Umbilical cord (tissue), 1 donor: ENCODE measurements at regions not wholly inside any gene's neighbourhood (a gene's known extent, or its start where the extent isn't known, plus 50 kb on each side); places are given as distances from the start of the nearest gene placed in this dataset.
A peak's percentile ranks its signal among the peaks of the same experiment; 100 is the strongest.

ENCODE experiments used
- DNase-seq: peaks from one replicate; pipeline ENCODE4 v3.0.0-alpha.2; 2015; ENCODE audit warnings: low spot score

GRCh38 chr18:42617221-42617620 is 498.3 kb downstream of the RIT2 start:
- DNase-seq, result no peak

GRCh38 chr18:42619771-42620170 is 495.7 kb downstream of the RIT2 start:
- DNase-seq, result no peak

- DNase-seq, result peak; percentile 28
Observed at GRCh38 chr18:42620657-42621056, 494.8 kb downstream of the RIT2 start.

- DNase-seq, result no peak
Observed at GRCh38 chr18:42623935-42624334, 491.6 kb downstream of the RIT2 start.

- peak; percentile 23 for DNase-seq
Observed at GRCh38 chr18:42632801-42633200, 482.7 kb downstream of the RIT2 start.

- peak; percentile 45 for DNase-seq
Observed at GRCh38 chr18:42635378-42636048, 480.0 kb downstream of the RIT2 start.

- peak; percentile 25 for DNase-seq
Observed at GRCh38 chr18:42636309-42636708, 479.2 kb downstream of the RIT2 start.

- DNase-seq, result no peak
Observed at GRCh38 chr18:42640160-42640559, 475.3 kb downstream of the RIT2 start.

- DNase-seq, result no peak
Observed at GRCh38 chr18:42641996-42642395, 473.5 kb downstream of the RIT2 start.

- DNase-seq, result peak; percentile 30
Observed at GRCh38 chr18:42644729-42645131, 470.8 kb downstream of the RIT2 start.

- no peak for DNase-seq
Observed at GRCh38 chr18:42649331-42650035, 466.0 kb downstream of the RIT2 start.

GRCh38 chr18:42654556-42654955 is 460.9 kb downstream of the RIT2 start:
- no peak for DNase-seq

- DNase-seq, result no peak
Observed at GRCh38 chr18:42657551-42657950, 457.9 kb downstream of the RIT2 start.

- no peak for DNase-seq
Observed at GRCh38 chr18:42658171-42658570, 457.3 kb downstream of the RIT2 start.

GRCh38 chr18:42659187-42659586 is 456.3 kb downstream of the RIT2 start:
- DNase-seq, result peak; percentile 1

- DNase-seq, result no peak
Observed at GRCh38 chr18:42670860-42671259, 444.6 kb downstream of the RIT2 start.

- no peak for DNase-seq
Observed at GRCh38 chr18:42675810-42676209, 439.7 kb downstream of the RIT2 start.

GRCh38 chr18:42683094-42683493 is 432.4 kb downstream of the RIT2 start:
- no peak for DNase-seq

GRCh38 chr18:42689310-42689709 is 426.2 kb downstream of the RIT2 start:
- no peak for DNase-seq
